GM06990 (cell line): ENCODE measurements at regions not wholly inside any gene's neighbourhood (a gene's known extent, or its start where the extent isn't known, plus 50 kb on each side); places are given as distances from the start of the nearest gene placed in this dataset.

Experiments
- DNase-seq: peaks from one replicate; pipeline ENCODE4 v3.0.0-alpha.2; 2011; ENCODE audit not compliant: insufficient read length; ENCODE audit errors: extremely low read depth
- H3K27me3 ChIP-seq: replicated peaks from 2 replicates; pipeline ENCODE4 v1.6.0; 2011; ENCODE audit warnings: low read length; ENCODE audit not compliant: control insufficient read depth, insufficient read depth
- H3K36me3 ChIP-seq: 2 replicates; pipeline ENCODE4 v1.5.1; 2011; ENCODE audit warnings: low read length; ENCODE audit not compliant: control insufficient read depth, insufficient read depth
- H3K4me3 ChIP-seq: replicated peaks from 2 replicates; pipeline ENCODE4 v1.5.1; 2011; ENCODE audit warnings: low read depth, mild to moderate bottlenecking, control low read depth, low read length
- CTCF ChIP-seq: IDR thresholded peaks from 2 replicates; pipeline ENCODE4 v1.5.1; 2011; ENCODE audit warnings: low read length, control low read depth, mild to moderate bottlenecking, inconsistent platforms; ENCODE audit not compliant: insufficient read depth, poor library complexity, severe bottlenecking

- H3K36me3 ChIP-seq: no peaks in the 10 kb centered on the region
- H3K27me3 ChIP-seq: 0 out of 2 replicates have a peak, but pooled peaks cover 1% of the 10 kb centered on the region
- TF ChIP-seq CTCF: no peak
- no peak overlapping the region for H3K4me3 ChIP-seq
- no peak for DNase-seq
Measured at GRCh38 chr1:108055387-108055786, 90.4 kb upstream of the VAV3 start.

- no peak for TF ChIP-seq CTCF
- peaks cover 1% of the 10 kb centered on the region; the same call in 1 of the 2 replicates for H3K27me3 ChIP-seq
- no peak overlapping the region for H3K4me3 ChIP-seq
- DNase-seq: no peak
- H3K36me3 ChIP-seq: no peaks in the 10 kb centered on the region
Measured at GRCh38 chr1:108054396-108054795, 89.4 kb upstream of the VAV3 start.

- no peak for TF ChIP-seq CTCF
- no peak overlapping the region for H3K4me3 ChIP-seq
- H3K36me3 ChIP-seq: no peaks in the 10 kb centered on the region
- no peak for DNase-seq
- H3K27me3 ChIP-seq: peaks cover 1% of the 10 kb centered on the region
Measured at GRCh38 chr1:108053270-108054013, 88.5 kb upstream of the VAV3 start.

GRCh38 chr1:108051631-108052377 lies 86.8 kb upstream of the VAV3 start:
- no peak for DNase-seq
- H3K4me3 ChIP-seq: no peak overlapping the region
- H3K27me3 ChIP-seq: peaks cover 2% of the 10 kb centered on the region
- no peak for TF ChIP-seq CTCF
- no peaks in the 10 kb centered on the region for H3K36me3 ChIP-seq

- DNase-seq: no peak
- Histone ChIP-seq H3K4me3 (no peak overlapping the region), H3K27me3 (peaks cover 4% of the 10 kb centered on the region), H3K36me3 (no peaks in the 10 kb centered on the region)
- no peak for TF ChIP-seq CTCF
Measured at GRCh38 chr1:108050911-108051629, 86.1 kb upstream of the VAV3 start.
